GM18519 (cell line): ENCODE measurements at regions not wholly inside any gene's neighbourhood (a gene's known extent, or its start where the extent isn't known, plus 50 kb on each side); places are given as distances from the start of the nearest gene placed in this dataset.

Experiments used
- ATAC-seq: cut with Tn5 transposase; IDR thresholded peaks from one replicate; pipeline ENCODE4 v1.9.1; 2021; ENCODE audit warnings: mild to moderate bottlenecking, moderate library complexity; ENCODE audit not compliant: unreplicated experiment, low FRiP score

DNA sequence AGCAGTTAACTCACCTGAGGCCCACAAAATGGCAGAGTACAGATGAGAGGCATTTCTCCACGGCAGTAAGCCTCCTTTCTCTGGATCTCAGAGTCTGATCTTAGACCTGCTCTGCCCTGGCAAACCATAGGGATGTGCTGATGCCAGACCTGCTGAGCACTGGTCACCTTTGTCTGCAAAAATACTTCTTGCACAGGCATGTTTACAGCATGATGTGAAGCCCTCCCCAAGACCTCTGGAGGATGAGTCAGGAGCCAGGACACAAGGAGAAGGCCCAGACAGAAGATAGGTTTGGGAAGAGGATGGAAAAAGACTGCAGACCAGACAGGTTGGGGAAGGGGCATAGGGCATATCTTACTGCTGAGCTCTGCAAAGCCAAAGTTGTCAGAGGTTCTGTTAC, 426.6 kb downstream of the PMP22 start:
- no peak for ATAC-seq

DNA sequence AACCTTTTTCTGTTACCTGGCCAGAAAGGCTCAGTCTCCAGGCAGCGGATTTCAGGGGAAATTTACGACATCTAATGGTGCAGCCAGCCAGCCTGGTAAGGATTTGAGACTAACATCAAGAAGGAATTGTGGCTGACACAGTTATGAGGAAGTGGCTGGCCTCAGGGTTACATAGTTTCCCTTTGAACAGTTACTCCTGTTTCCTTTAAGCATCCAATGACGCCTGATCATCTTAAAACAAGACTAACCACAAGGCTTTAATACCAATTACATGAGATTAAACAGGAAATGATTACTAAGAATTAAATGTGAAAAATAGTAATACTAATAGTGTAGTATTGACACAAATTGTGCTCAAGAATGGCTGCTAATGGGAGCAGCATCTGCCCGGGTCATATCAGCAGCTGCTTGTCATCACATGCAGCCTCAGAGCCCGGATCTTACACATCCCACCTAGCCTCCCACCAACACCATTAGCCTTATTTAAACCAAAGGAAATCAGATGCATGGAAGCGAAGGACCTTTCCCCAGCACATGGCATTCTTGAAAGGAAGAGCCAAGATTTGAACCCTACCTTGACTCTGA, 431.8 kb downstream of the PMP22 start:
- no peak for ATAC-seq

DNA sequence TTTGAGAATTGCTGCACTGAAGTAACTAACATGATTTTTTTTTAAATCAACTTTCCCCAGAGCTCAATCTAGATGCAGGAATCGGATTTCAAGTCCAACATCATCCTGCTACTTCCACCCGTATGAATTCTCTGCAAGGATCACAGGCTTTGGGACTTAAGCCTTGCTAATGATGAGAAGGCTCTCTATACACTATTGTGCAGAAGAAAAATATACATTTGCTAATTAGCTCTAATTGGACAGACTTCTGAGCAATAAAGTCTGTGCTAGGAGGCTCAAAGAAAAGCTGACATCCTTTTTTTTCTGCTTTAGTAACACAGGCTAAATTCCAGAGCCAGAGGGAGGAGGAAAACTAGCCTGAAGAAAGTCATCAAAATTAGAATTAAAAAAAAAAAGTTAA, 433.6 kb downstream of the PMP22 start:
- no peak for ATAC-seq

- no peak for ATAC-seq
Observed at GRCh38 chr17:14827396-14827919, 437.7 kb downstream of the PMP22 start.

GRCh38 chr17:14826358-14826757, 438.8 kb downstream of the PMP22 start:
- no peak for ATAC-seq

DNA sequence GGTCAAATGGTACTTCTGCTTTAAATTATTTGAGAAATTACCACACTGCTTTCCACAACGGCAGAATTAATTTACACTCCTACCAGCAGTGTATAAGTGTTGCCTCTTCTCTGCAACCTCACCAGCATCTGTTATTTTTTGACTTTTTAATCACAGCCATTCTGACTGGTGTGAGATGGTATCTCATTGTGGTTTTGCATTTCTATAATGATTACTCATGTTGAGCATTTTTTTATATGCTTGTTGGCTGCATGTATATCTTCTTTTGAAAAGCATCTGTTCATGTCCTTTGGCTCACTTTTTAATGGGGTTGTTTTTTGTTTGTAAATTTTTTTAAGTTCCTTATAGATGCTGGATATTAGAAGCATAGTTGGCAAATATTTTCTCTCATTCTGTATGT, 446.7 kb downstream of the PMP22 start:
- no peak for ATAC-seq

DNA sequence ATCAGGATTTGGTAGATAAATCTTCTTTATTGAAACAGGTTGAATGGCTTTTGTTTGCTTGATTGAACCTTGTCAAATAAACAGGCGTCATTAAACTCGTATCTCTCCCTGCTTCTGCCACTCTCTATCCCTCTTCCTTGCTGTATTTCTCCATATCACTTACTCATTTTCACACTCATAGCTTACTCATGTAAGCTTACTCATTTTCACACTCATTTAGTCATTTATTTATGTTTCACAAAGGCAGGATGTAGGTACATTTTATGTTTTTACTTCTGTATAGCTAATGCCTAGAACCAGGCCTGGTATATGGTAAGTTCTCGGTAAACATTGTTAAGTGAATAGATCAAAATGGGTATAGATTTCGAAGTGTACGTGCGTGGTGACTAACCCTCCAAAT, 450.0 kb downstream of the PMP22 start:
- no peak for ATAC-seq

DNA sequence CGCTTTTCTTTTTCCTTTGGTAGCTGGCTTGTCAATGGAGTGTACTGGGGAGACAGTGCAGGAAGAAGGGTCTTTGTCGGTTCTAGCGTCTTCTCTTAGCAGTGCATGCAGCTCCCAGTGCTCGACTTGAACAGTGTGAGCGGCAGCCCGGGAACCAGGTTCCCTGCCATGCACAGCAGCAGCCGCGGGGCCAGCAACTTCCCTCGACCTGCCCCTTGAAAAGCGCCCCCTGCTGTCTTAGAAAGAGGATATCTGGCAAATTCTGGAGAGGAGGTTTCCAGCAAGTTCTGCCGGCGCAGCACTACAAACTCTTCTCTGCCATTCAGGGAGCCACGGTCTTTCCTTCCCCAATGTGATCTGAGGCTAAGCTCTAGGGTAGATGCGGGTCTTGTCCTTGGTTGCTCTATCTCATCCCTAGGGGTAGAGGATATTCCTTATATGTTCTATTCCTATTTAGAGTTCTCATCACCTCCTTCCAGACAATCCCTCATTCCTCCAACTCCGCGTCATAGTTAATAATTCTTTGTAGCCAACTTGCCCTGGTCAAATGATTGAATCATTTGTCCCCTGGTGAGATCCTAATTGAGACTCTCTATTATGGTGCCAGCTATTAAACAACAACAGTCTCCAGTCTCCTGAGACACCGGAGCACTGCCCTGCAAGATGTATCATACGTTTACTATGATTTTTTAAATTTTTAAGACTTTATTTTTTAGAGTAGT, 451.3 kb downstream of the PMP22 start:
- ATAC-seq = no peak

GRCh38 chr17:14808425-14808824, 456.7 kb downstream of the PMP22 start:
- no peak for ATAC-seq

DNA sequence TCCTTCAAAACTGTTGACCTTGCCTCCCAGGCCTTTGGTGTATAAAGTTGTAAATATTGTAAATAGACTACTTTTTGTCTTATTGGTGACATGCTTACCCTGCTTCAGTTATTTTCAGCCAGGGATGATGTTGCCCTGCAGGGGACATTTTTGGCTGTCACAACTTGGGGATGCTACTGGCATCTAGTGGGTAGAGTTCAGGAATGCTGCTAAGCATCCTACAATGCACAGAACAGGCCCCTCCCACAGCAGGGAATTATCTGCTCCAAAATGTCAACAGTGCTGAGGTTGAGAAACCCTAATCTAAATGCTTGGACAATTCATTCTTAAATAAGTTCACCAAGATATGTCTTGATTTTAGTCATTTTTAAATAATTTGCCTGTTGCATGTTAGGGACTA, 459.8 kb downstream of the PMP22 start:
- no peak for ATAC-seq

- no peak for ATAC-seq
Observed at GRCh38 chr17:14803826-14804225, 461.3 kb downstream of the PMP22 start.

DNA sequence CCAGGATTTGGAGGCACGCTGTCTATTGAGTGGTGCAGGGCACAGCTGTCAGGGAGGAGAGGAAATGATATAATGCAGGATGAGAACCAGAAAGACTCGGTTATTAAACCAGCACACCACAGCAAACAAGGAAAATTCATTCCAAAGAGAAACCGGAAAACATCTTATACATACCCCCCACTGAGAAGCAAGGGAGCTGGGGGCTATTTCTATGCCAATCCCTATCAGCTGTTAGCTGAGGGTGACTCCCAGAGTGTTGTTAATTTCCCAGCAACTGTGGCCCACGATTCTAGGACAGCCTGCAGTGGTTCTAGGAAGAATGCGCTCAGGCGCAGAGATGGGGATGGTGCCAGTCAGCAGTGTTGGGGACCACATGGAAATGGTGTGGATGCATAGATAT, 467.3 kb downstream of the PMP22 start:
- ATAC-seq = no peak

GRCh38 chr17:14797021-14797420, 468.1 kb downstream of the PMP22 start:
- ATAC-seq = no peak

DNA sequence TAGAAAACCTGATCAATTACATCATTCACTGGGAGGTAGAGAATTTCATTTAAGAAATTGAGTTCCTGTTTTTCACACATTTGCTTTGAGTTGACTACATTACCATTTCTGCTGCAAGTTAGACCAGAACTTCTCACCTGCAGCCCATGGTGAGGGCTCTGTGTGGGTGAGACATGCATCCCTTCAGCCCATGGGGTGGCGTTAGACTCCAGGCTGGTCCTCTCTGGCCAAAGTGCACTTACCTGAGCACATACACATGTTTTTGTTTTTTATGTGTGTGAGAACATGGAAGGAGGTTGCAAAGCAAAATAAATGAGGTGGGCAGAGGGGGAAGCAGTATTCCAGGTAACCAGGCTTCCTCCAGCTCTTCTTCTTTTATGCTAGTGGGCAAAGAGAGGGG, 470.2 kb downstream of the PMP22 start:
- ATAC-seq = no peak

- no peak for ATAC-seq
Observed at GRCh38 chr17:14793237-14793636, 471.9 kb downstream of the PMP22 start.

- no peak for ATAC-seq
Observed at GRCh38 chr17:14792746-14793145, 472.4 kb downstream of the PMP22 start.

GRCh38 chr17:14791221-14791620, 473.9 kb downstream of the PMP22 start:
- no peak for ATAC-seq

- ATAC-seq = no peak
Observed at GRCh38 chr17:14790521-14790920, 474.6 kb downstream of the PMP22 start.

GRCh38 chr17:14784997-14785696, 480.0 kb downstream of the PMP22 start:
- peak; percentile 69 for ATAC-seq

DNA sequence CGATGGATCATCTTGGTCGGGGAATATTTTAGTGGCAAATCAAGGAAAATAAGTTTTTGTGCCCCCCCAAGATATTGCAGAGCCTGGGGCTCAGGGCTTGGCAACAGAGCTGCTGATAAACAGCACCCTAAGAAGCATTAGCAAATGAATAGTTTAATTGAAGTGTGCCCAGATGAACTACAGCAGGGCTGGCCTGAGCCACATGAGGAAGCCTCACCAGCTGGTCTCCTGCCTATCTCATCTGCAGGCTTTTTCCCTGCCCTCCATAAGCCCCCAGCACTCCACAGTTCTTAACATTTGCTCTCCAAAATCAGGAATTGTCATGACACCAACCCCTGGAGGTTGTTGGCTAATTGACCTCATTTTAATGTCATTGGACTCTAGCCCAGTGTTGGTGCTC, 480.2 kb downstream of the HS3ST3B1 start:
- no peak for ATAC-seq

DNA sequence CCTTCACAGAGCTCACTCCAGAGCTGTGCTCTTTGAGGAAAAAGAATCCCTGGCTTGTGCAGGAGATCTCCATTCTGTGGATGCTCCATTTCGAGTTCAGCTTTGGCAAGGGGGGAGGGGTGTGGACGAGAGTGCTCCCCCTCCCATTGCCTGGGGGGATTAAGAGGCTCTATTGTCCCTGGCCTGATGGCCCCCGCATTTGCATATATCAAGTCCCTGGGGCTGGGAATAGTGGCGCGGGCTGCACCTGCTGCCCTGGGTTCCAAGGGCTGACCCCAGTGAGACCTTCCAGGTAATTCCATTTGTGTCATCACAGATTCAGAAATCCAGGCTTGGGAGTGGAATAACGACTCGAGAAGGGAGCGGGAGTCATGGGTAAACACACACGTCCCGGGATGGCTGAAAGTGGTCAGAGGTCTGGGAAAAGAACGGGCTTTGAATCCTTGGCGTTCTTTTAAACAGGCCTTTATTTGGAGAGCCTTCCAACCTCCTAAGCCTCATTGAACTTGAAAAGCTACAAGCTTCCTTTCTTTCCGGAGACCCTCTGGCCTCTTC, 479.3 kb downstream of the HS3ST3B1 start:
- no peak for ATAC-seq
